ENCODE measurements at regions not wholly inside any gene's neighbourhood (a gene's known extent, or its start where the extent isn't known, plus 50 kb on each side); places are given as distances from the start of the nearest gene placed in this dataset.

DNA sequence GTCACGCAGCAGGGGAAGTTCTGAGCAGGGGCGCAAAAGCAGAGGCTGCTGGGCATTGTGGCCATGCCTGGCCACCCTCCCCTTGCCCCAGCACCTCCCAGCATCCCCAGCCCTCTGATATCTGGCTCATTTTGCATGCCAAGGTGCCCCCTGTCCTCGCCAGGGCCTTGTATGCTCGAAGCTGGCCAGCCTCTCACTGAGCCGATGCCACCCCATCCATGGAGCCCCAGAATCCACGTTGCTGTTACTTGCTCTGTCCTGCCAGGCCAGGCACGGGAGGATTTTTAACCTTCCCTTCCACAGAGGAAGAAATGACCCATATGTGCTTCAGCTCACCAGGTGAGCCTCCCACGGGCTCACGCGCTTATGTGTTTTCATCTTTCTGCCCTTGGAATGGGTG, 413.4 kb downstream of the BCL11B start:
- POLR2A ChIA-PET: no interaction called here
- no peak overlapping the region for H3K4me3 ChIP-seq (ENCODE audit: low read depth, low read length)
- TF ChIP-seq, protein P1, sequence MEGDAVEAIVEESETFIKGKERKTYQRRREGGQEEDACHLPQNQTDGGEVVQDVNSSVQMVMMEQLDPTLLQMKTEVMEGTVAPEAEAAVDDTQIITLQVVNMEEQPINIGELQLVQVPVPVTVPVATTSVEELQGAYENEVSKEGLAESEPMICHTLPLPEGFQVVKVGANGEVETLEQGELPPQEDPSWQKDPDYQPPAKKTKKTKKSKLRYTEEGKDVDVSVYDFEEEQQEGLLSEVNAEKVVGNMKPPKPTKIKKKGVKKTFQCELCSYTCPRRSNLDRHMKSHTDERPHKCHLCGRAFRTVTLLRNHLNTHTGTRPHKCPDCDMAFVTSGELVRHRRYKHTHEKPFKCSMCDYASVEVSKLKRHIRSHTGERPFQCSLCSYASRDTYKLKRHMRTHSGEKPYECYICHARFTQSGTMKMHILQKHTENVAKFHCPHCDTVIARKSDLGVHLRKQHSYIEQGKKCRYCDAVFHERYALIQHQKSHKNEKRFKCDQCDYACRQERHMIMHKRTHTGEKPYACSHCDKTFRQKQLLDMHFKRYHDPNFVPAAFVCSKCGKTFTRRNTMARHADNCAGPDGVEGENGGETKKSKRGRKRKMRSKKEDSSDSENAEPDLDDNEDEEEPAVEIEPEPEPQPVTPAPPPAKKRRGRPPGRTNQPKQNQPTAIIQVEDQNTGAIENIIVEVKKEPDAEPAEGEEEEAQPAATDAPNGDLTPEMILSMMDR (IDR thresholded peaks at IDR 0.05; ENCODE audit: insufficient read depth, low read length, missing control alignments): no peak
- CTCF ChIA-PET: no interaction called here
- no peak for DNase-seq (ENCODE audit: low read depth, low spot score)

DNA sequence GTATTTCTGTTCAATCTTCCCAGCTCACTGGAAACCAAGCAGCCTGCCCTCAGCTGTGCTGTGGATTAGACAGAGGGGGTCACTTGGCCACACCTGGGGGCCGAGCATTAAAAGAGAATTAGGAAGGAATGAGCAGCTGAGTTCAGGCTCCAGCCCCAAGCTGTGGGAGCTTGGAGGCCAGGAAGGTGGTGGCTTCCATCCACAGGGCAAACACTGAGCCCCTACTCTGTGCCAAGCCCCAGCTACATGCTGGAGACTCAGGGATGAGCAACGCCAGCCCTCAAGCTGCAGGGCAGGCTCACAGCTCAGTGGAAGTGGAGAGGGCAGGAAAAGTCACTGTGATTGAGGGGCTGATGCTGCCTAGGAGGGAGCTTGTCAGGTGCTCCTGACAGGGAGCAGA, 412.7 kb downstream of the BCL11B start:
- DNase-seq (ENCODE audit: low read depth, low spot score): no peak
- TF ChIP-seq, protein P1 (IDR thresholded peaks at IDR 0.05; ENCODE audit: insufficient read depth, low read length, missing control alignments): no peak
- POLR2A ChIA-PET: no interaction called here
- H3K4me3 ChIP-seq (ENCODE audit: low read depth, low read length): no peak overlapping the region
- CTCF ChIA-PET: no interaction called here

DNA sequence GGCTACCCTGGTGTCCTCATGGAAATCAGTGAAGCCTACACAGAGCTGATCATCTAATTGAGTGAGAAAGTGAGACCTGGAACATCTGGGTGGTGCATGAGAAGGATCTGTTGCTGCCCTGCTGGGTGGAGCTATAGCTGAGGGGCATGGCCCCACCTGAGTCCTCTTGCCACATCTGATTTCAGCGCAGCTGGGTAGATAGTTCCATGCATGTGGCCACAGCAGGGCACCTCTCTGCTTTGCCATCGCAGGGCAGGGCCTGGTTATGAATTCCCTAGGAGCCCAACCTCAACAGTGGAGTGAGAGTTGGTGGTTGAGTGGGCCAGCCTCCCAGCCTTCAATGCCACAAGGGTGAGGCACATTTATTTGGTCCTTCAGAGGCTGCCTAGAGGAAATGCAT, 407.8 kb downstream of the BCL11B start:
- POLR2A ChIA-PET: no interaction called here
- no peak overlapping the region for H3K4me3 ChIP-seq (ENCODE audit: low read depth, low read length)
- CTCF ChIA-PET: no interaction called here
- DNase-seq (ENCODE audit: low read depth, low spot score): no peak
- TF ChIP-seq, protein P1 (IDR thresholded peaks at IDR 0.05; ENCODE audit: insufficient read depth, low read length, missing control alignments): no peak

DNA sequence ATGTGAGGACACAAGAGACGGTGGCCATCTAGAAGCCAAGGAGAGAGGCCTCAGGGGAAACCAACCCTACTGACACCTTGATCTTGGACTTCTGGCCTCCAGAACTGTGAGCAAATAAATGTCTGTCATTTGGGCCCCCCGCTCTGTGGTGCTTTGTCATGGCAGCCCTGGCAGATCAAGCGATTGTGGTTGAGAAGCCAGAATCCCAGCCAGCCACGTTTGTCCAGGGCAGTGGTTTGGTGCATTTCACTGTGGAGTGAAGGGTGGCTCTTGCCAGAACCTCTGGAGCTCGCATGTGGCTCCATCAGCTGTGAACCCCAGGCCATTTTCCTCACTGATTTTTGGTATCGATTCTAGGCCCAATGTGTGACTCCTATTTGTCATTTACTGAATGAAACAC, 404.9 kb downstream of the BCL11B start:
- CTCF ChIA-PET: no interaction called here
- DNase-seq (ENCODE audit: low read depth, low spot score): no peak
- H3K4me3 ChIP-seq (ENCODE audit: low read depth, low read length): no peak overlapping the region
- POLR2A ChIA-PET: no interaction called here
- TF ChIP-seq, protein P1 (IDR thresholded peaks at IDR 0.05; ENCODE audit: insufficient read depth, low read length, missing control alignments): no peak

DNA sequence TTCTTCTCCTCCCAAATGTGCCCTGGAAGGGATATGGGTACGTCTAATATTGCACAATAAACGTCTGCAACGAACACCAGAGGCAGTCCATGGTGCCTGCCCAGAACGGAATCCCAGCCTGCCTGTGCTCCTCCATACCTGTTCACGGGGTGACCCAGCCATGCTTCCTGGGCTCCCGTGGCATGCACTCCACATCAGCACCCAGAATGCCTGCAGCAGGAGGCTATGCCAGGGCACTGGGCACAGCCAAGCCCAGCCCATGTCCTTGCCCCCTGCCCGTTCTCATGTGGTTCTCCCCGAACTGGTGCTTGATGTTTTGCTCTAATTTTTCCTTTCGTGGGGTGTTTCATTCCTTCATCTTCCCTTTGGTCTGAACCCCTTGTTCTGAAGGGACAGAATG, 404.3 kb downstream of the BCL11B start:
- no peak for DNase-seq (ENCODE audit: low read depth, low spot score)
- ChIA-PET CTCF (no interaction called here), POLR2A (no interaction called here)
- TF ChIP-seq, protein P1 (IDR thresholded peaks at IDR 0.05; ENCODE audit: insufficient read depth, low read length, missing control alignments): no peak
- no peak overlapping the region for H3K4me3 ChIP-seq (ENCODE audit: low read depth, low read length)

DNA sequence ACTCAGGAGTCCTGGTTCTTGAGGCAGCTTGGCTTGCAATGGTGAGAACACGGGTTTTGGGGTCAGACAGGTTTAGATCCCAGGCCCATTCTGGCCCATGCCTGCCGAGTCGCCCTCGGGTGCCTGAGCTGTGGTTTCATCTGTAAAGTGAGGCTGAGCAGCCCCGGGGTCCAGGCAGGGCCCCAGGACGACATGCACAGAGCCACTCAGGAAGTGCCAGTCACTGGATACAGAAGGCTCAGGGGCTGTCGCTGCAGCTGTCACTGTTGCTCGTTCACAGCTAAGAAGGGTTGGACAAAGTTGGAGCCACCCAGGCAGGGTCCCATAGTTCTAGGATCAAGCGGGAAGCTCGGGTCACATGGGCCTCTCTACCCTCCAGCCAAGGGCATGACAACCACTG, 403.1 kb downstream of the BCL11B start:
- CTCF ChIA-PET: no interaction called here
- no peak for DNase-seq (ENCODE audit: low read depth, low spot score)
- H3K4me3 ChIP-seq (ENCODE audit: low read depth, low read length): no peak overlapping the region
- POLR2A ChIA-PET: no interaction called here
- TF ChIP-seq, protein P1 (IDR thresholded peaks at IDR 0.05; ENCODE audit: insufficient read depth, low read length, missing control alignments): no peak

Data from AG04449 (cell line).